Right ventricle myocardium inferior (tissue), 1 donor: ENCODE measurements at regions not wholly inside any gene's neighbourhood (a gene's known extent, or its start where the extent isn't known, plus 50 kb on each side); places are given as distances from the start of the nearest gene placed in this dataset.

Experiments
- ATAC-seq: fragments of 200-7000 bp; cut with Tn5 transposase; one replicate; pipeline ENCODE4 v1.9.1; 2020; ENCODE audit warnings: mild to moderate bottlenecking, moderate library complexity
- DNase-seq: peaks from one replicate; pipeline ENCODE4 v3.0.0; 2021; ENCODE audit errors: missing footprints
- intact Hi-C: fragments of 100-400 bp; cut with DNase I; formaldehyde crosslinking; loops from one replicate; pipeline ENCODE4 v1.11.0; 2022
- donor health status: DM: no; HTN: yes; CAD: no; lungs with severe emphysema.

- ATAC-seq = no peak
- intact Hi-C loops = no loop called here
Measured at GRCh38 chr3:98968824-98969223, 67.3 kb upstream of the DCBLD2 start.

GRCh38 chr3:98968347-98968746, 66.9 kb upstream of the DCBLD2 start:
- ATAC-seq = no peak
- no peak for DNase-seq
- intact Hi-C loops = no loop called here

More at GRCh38 chr3:98968824-98969223, 67.3 kb upstream of the DCBLD2 start:
- no peak for DNase-seq

DNA sequence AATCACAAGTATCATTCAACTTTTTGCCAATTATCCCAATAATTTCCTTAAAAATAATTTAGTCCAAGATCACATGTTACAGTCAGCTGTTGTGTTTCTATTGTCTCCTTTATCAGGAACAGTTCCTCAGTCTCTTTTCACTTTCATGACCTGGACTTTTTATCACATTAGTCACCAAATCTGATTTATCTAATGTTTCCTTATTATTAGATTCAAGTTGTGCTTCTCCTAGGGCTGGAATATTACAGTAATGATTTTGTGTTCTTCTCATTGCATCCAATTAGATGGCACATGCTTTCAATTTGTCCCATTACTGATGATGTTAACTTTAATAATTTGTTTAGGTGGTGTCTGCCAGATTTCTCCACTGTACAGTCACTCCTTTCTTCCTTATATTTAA, 66.3 kb upstream of the DCBLD2 start:
- no peak for ATAC-seq
- no peak for DNase-seq
- intact Hi-C loops = no loop called here

DNA sequence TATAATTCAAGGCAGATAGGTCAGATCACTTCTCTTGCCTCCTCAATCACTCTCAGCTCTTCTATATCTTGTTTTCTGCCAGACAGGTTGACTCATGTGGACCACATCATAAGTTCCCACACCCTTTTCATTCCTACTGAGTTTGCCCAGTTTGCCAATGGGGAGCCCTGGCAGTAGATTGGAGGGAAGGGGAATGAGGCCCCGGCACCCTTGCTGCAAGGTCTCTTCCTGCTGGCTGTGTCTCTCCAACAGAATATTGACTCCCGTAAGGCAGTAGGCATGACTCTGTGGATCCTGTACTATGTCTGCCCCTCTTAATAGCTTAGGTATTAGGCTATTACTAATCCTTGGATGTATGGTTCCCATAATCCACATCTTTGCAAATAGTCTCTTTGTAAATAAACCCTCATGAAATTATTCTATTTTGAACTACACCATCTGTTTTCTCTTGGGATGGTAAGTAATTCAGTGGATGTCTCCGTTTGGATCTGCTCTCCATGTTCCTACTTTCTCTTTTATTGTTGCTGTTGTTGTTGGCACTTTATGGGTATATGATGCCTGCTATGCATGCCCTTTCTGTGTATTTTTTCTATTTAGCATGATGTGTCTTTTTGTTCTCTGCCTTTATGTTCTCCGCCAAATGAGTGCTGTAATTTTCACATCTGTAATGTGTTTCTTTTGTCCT, 65.5 kb upstream of the DCBLD2 start:
- intact Hi-C loops = no loop called here
- ATAC-seq (no peak), DNase-seq (no peak)

DNA sequence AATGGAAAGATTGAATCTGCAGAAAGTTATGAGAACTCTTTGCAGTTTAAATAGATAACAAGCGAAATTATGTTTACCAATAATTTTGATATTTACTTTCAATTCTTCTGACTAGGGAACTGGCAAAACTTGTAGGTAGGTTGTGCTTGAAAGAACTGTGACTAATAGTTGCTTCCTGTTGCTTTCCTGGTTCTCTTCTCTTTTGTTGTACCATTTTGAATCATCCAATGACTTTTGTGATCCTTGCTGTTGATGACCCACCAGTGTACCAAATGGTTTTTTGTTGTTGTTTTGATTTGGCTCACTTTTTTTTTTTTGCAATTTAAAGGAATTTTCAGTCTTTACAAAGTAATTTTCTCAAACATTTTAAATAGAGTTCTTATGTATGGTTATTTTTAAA, 64.9 kb upstream of the DCBLD2 start:
- ATAC-seq = no peak
- intact Hi-C loops = no loop called here
- DNase-seq = no peak

DNA sequence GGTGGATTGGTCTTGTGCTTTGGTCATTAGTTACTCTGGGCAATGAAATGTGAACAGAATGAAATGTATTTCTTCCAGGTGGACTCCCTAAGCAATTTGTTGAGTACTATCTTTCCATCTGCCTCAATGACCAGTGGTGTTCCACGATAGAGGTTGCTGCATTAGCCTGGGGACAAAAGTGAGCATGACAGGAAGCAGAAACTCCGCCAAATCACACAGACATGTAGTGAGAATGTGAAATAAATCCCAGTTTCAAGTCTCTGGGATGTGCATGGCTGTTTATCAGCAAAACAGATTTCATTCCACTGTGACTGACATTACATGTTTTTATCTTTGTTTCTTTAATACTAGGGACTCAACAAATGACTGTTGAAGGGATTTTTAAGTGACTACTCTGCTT, 63.3 kb upstream of the DCBLD2 start:
- no peak for DNase-seq
- intact Hi-C loops = no loop called here
- ATAC-seq = no peak

- intact Hi-C loops = no loop called here
- ATAC-seq (no peak), DNase-seq (no peak)
Measured at GRCh38 chr3:98963546-98963945, 62.1 kb upstream of the DCBLD2 start.

DNA sequence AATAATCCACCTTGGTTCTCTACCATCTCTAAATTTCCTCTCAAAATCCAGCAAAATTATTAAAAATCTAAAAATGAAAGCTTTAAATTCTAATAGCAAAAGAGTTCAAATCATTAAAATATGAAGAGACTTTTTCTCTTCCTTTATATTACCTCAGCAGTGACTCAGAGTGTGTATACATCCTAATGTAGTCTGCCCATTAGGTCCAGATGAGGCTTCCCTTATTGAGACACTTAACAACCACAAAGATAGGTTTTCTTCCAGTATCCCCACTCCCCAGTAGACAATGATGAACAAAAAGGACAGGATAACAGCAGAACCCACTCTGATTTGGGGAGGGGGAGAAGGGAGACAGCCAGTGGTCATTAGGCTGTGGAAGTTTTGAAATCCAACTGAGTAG, 61.5 kb upstream of the DCBLD2 start:
- DNase-seq = no peak
- intact Hi-C loops = no loop called here
- ATAC-seq = no peak

- ATAC-seq = no peak
- no peak for DNase-seq
Measured at GRCh38 chr3:98962189-98962930, 60.9 kb upstream of the DCBLD2 start.

DNA sequence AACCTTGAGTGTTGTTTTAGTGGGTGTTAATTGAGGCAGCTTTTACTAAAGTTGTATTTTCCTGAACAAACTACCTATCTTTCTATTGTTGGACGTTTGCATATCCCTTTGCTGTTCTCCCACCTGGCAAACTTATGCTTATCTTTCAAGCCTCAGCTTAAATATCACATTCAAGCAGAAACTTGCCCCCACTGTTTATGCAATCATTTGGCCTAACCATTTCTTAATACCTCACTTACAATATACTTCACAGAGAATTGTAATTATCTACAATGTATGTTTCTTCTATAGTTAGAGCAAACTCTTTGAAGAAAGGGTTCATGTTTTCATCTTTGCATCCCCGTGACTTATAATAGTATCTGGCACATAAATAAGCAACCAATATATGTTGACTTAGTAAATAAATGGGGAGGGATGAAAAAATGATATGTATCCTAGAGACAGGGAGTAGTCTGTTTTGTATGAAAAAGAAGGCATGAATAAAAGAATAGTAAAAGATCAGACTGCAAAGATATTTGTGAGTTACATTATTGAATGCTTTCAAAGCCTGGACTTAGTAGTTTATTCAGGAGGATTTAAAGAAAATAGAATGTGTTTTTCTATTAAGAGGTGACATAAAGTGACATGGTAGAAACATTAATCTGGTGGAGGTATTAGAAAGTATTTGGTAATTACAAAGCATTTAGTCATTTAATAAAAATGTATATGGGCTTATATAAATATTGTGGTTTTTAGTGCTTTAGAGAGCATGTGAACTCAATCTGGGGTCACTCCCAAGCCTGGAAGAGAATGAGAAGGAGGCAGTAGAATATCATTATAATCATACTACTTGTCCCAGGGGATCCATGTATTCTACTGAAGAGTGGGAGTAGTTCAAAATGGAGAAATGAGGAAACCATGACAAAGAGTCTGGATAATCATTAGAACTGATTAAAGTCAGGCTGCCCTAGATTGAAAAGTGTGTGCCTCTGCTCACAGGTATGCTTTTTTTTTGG, 60.0 kb upstream of the DCBLD2 start:
- DNase-seq = no peak
- intact Hi-C loops = no loop called here
- no peak for ATAC-seq

More at GRCh38 chr3:98962189-98962930, 60.9 kb upstream of the DCBLD2 start:
- intact Hi-C loops = no loop called here

DNA sequence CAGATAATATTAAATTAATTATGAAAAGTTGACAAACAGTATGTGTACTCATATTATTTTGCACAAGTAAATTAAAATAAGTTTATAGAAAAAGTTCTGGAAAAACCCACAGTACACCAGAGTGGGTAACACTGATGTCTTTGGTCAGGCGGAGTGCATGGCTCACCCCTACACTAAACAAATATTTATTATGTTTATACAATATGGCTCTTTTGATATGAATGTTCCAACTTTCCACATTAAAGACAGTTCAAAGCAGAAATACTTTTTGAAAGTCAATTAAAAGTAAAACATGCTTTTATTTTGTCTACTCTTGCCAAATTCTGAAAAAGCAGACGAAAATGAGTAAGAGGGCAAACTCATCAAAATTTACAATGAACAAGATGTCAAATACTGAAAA, 56.2 kb upstream of the DCBLD2 start:
- ATAC-seq (no peak), DNase-seq (no peak)
- intact Hi-C loops = no loop called here

DNA sequence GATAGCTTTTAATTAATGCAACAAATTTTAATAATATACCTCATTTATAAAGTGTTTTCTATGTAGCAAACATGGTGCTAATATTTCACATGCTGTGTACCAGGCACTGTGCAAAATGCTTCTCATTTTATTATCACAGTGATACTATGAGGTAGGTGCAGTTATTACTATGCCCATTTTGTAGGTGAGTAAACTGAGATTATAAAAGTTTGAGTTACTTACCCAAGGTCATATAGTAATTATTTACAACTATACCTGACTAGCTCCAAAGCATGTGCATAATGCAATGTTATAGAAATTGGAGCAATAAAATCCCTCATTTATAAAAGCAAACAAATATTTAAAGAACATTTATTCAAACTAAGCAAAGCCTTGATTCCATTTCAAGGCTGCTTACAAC, 54.5 kb upstream of the DCBLD2 start:
- ATAC-seq (no peak), DNase-seq (no peak)
- intact Hi-C loops = no loop called here

- intact Hi-C loops = no loop called here
- ATAC-seq (no peak), DNase-seq (no peak)
Measured at GRCh38 chr3:98954791-98955604, 53.5 kb upstream of the DCBLD2 start.

- DNase-seq (no peak), ATAC-seq (no peak)
- intact Hi-C loops = no loop called here
Measured at GRCh38 chr3:98954242-98954641, 52.7 kb upstream of the DCBLD2 start.

DNA sequence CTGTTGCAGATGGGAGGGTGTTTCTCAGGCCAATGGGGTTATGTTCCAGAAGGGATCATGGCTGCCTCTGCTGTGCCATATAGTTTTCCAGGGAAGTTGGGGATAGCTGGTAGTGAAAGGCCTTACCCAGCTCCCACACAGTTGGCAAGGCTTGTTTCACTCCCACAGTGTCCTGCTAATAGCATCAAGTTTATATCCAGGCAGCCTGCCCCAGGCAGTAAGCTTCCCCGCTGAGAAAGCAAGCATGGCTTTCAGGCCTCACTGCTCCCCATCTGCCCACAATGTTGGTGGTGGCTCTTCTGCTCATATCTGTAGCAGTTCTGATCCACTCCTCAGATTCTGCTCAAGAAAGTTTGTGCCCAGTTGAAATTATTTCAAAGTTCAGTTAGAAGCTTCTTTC, 50.9 kb upstream of the DCBLD2 start:
- DNase-seq = no peak
- ATAC-seq = no peak
- intact Hi-C loops = no loop called here
